ENCODE measurements at regions not wholly inside any gene's neighbourhood (a gene's known extent, or its start where the extent isn't known, plus 50 kb on each side); places are given as distances from the start of the nearest gene placed in this dataset.

- DNase-seq (ENCODE audit: low spot score): no peak
Measured at GRCh38 chr15:47409038-47409437, 308.3 kb upstream of the SEMA6D start.

GRCh38 chr15:47409600-47409999, 307.7 kb upstream of the SEMA6D start:
- DNase-seq (ENCODE audit: low spot score): peak; percentile 22

- no peak for DNase-seq (ENCODE audit: low spot score)
Measured at GRCh38 chr15:47410247-47410646, 307.1 kb upstream of the SEMA6D start.

GRCh38 chr15:47411733-47412132, 305.6 kb upstream of the SEMA6D start:
- DNase-seq (ENCODE audit: low spot score): no peak

- DNase-seq (ENCODE audit: low spot score): no peak
Measured at GRCh38 chr15:47412136-47412535, 305.2 kb upstream of the SEMA6D start.

- no peak for DNase-seq (ENCODE audit: low spot score)
Measured at GRCh38 chr15:47412802-47413201, 304.5 kb upstream of the SEMA6D start.

- no peak for DNase-seq (ENCODE audit: low spot score)
Measured at GRCh38 chr15:47414207-47414606, 303.1 kb upstream of the SEMA6D start.

GRCh38 chr15:47415539-47415971, 301.8 kb upstream of the SEMA6D start:
- DNase-seq (ENCODE audit: low spot score): no peak

GRCh38 chr15:47422881-47423665, 294.2 kb upstream of the SEMA6D start:
- DNase-seq (ENCODE audit: low spot score): no peak

- DNase-seq (ENCODE audit: low spot score): peak; percentile 21
Measured at GRCh38 chr15:47427463-47427862, 289.8 kb upstream of the SEMA6D start.

GRCh38 chr15:47429376-47429775, 287.9 kb upstream of the SEMA6D start:
- DNase-seq (ENCODE audit: low spot score): no peak

- no peak for DNase-seq (ENCODE audit: low spot score)
Measured at GRCh38 chr15:47431501-47431900, 285.8 kb upstream of the SEMA6D start.

- no peak for DNase-seq (ENCODE audit: low spot score)
Measured at GRCh38 chr15:47432826-47433225, 284.5 kb upstream of the SEMA6D start.

- no peak for DNase-seq (ENCODE audit: low spot score)
Measured at GRCh38 chr15:47434596-47434995, 282.7 kb upstream of the SEMA6D start.

- DNase-seq (ENCODE audit: low spot score): no peak
Measured at GRCh38 chr15:47437491-47437890, 279.8 kb upstream of the SEMA6D start.

GRCh38 chr15:47439146-47440111, 277.9 kb upstream of the SEMA6D start:
- no peak for DNase-seq (ENCODE audit: low spot score)

- no peak for DNase-seq (ENCODE audit: low spot score)
Measured at GRCh38 chr15:47442371-47442770, 274.9 kb upstream of the SEMA6D start.

GRCh38 chr15:47443839-47444238, 273.5 kb upstream of the SEMA6D start:
- DNase-seq (ENCODE audit: low spot score): no peak

GRCh38 chr15:47445723-47446392, 271.4 kb upstream of the SEMA6D start:
- DNase-seq (ENCODE audit: low spot score): no peak

- no peak for DNase-seq (ENCODE audit: low spot score)
Measured at GRCh38 chr15:47460795-47461573, 256.3 kb upstream of the SEMA6D start.

- no peak for DNase-seq (ENCODE audit: low spot score)
Measured at GRCh38 chr15:47461652-47462141, 255.6 kb upstream of the SEMA6D start.

Data from LoVo (cell line).